GM18502 (cell line): ENCODE measurements at regions not wholly inside any gene's neighbourhood (a gene's known extent, or its start where the extent isn't known, plus 50 kb on each side); places are given as distances from the start of the nearest gene placed in this dataset.

Experiments used
- ATAC-seq: cut with Tn5 transposase; IDR thresholded peaks from one replicate; pipeline ENCODE4 v1.9.1; 2021; ENCODE audit warnings: mild to moderate bottlenecking; ENCODE audit not compliant: unreplicated experiment, poor library complexity

- no peak for ATAC-seq
These were observed 124.2 kb upstream of the HNRNPU start for GRCh38 chr1:244988521-244988920.

DNA sequence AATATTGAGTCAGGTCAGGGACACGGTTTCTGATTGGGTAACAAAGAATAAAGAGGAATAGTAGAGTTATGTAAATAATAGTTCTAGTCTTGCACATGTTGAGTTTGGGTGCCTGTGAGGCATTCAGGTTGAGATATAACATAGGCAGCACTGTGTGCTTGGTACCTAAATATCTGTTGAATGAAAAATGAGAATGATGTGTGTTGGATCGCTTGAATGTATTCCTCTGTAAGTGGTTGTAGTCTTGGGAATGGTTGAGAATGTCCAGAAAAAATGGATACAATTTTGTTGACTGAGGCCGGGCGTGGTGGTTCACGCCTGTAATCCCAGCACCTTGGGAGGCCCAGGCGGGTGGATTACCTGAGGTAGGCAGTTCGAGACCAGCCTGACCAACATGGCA, 116.3 kb upstream of the HNRNPU start:
- ATAC-seq, result no peak

DNA sequence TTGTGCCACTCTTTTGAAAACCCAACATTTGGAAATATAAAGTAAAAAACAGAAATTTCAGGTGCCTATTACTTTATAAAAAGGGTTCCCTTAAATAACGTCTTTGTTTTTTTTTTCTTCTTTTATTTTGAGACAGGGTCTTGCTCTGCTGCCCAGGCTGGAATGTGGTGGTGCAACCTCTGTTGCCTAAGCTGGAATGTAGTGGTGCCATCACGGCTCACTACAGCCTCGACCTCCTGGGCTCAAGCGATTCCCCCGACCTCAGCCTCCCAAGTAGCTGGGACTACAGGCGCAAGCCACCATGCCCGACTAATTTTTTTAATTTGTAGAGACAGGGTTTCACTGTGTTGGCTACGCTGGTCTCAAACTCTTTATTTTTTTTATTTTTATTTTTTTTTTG, 110.2 kb upstream of the HNRNPU start:
- ATAC-seq, result no peak

DNA sequence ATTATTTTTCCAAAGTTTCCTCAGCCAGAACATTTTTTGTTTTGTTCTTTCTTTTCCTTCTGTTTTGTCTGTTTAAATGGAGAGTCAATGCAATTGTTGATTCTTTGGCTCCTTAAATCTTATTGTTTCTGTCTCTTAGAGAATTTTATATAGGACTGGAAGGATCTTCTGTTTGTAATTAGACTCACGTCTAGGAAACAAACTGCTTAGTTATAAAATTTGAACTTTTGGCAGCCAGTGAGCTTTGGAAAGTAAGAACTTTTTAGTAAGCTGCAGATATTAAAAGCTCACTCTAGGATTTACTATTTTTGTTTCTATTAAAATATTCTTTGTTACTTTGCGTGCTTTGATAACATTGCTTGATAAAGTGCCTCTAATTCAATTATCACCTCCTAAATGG, 109.8 kb upstream of the HNRNPU start:
- ATAC-seq, result no peak

DNA sequence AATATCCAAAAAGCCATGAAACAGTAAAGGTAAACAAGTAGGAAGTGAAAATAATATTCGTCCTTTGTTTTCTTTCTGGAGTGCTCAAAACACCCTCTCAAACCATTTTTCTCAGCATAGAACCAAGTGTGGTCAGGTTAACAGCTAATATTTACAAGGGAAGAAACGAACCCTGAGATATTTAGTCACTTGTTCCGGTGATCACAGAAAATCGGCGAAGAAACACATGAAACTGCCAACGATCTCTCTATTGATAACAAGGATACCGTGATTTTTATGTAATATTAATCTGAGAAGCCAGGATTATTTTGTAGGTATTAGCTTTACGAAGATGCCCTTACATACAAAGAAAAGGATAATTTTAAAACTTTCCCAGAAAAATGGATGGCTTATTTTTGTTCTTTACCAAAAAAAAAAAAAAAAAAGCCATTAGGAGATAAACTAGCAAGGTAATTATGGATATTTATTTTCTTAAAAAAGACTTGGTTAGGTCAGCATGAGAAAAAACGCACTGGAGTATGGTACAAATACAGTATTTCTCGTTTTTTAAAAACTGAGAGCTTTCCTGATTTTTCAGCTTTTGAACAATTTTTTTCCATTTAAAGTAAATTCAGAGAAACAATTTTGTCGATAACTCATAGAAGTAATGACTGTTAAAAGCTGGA, 107.3 kb upstream of the HNRNPU start:
- ATAC-seq, result no peak

DNA sequence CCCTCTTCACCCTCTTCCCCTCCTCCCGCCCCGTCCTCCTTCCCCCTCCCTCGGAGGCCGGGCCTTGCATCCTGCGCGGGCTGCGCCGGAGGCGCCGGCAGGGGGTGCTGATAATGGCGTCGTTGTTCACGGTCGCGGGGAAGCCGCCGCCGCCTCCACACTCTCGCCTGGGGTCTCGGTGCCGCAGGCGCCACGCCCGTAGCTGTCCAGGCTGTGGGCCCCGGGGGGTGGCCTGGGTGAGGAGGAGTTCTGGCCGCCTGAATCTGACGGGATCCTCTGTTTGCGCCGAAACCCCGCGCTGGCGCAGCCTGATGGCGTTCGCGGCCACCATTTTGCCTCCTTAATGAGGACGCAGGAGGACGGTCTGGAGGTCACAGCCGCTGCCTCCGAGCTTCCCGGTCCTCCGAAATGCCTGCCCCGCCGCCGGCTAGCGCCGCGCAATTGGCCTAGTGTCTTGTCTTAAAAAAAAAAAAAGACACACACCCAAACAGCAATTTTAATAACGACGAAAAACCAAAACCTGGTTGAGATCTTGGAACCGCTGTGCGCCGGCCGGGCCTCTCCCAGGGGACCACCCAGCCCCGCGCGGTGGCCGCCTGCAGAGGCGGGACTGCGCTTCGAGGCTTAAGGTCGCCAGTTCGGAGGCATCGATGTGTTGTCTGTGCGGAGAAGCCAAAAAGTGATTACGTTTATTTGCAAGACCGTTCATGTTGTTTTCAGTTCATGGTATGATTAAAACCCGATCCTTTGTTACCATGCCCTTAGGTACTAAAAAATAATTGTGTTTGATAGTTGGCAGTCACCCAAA, 106.6 kb upstream of the HNRNPU start:
- peak; percentile 71 for ATAC-seq

- ATAC-seq, result peak; percentile 70
These were observed 105.9 kb upstream of the HNRNPU start for GRCh38 chr1:244970236-244970743.

DNA sequence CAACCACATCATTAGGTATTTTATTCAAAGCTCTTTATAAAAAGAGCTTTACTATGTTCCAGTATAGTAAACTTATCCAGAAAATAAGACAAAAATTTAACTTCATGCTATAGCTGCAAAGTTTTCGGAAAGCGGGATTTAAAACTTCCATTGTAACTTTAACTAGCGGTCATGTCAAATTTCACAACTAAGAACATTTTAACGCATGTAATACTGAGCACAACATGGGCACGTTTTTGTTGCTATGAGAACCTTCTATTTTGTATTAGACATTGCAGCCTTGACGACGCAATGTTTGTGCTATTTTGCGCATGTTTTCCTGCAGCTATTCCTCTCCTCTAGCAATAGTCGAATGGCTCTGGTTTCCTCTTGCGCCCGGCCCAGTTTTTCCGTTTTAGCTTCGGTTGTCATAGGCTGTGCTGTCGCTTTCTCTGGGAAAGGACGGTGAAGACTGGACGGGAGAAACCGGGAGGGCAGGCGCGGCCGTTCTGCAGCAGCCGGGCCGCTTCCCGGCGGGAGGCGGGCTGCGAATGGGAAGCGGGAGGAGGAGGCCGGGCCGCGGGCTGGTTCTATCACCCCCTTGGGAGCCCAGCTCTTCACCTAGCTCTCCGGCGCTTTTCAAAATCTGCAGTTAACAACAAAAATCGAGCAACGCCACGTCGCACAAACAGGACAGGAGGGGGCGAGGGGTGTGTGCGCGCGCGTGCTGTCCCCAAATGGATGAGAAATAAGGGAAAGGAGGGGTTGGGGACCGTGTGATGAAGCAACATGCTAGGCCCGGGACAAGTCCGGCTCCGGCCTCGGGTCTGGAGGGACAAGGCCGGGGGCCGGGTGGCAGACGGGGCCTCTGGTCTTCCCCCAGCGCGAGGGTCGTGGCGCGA, 105.3 kb upstream of the HNRNPU start:
- ATAC-seq, result peak; percentile 31

DNA sequence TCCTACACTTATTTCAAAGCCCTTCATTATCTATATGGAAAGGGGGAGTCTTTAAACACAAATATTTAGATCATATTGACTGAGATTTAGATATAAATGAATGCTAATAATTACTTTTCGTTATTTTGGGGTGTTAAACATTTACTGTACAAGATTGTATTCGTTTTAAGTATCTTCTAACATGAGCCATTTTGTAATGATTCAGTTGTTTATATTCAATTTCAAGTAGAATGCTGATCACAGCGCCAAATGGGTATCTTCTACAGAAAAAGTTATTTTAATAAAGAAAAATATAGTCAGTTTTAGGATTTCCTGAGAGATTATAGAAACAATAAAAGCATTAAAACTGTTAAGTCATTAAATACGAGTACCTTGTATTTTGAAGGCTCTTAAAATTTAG, 104.5 kb upstream of the HNRNPU start:
- ATAC-seq, result no peak

DNA sequence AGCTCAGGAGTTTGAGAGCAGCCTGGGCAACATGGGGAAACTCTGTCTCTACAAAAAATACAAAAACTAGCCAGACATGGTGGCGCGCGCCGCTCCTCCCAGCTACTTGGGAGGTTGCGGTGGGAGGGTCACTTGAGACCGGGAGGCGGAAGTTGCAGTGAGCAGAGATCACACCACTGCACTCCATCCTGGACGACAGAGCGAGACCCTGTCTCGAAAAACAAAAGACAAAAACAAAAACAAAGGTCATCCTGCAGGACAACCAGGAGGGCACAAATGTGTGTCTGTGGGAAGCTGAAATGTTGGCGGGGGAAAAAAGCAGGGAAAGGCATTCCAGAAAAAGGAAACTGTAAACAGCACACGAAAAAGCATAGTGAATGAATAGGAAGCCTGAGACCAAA, 104.1 kb upstream of the HNRNPU start:
- ATAC-seq, result no peak

DNA sequence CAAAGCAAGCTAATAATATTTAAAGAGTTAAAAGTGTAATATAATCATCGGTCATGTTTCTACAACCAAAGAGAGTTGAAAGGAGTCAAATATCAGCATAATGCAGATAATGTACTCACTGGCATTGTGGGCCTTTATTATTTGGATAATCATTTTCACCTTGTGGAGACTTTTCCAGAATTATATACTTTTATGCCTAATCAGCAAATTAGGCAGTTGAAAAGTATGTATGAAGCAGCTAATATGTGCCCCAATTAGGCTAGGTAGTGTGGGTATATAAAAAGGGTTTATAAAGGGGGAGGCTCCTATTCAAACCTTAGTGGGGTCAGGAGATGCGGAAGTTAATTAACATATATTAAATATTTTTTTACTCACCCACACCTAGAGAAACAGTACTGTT, 102.8 kb upstream of the HNRNPU start:
- ATAC-seq, result no peak

DNA sequence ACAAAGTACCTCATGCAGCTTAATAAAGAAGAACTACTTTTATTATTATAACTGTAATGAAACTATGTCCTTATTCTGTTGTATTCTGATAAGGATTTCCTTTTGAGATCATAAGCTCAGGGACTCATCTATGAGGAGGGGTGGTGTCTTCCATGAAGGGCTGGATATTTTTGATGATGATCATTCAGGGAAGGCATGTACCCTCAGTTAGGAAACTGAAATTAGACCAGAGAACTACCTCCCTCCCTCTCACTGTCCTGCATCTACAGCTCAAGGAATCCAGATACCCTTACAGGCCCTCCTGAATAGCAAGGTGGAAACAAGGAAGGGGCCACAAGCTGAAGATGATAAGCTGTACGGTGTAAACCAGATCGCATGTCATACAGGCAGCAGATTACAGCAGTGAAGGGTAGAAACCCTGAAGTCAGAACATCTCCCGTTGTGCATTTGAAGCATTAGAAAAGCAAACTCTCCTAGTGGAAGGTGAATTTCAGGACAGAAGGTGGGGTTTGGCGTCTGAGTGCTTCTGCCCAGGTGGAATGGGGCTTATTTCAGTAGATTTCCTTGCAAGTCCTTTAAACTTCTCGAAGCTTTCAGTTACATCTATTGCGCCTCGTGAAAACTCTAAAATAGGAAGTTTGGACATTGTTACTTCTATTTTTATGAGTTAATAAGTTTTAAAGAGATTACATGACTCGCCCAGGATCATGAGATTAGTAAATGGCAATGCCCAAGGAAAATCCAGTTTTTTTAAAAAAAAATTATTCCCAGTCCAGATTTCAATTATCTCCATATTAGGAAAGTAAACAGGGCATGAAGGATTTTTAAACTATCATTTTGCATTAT, 101.1 kb upstream of the HNRNPU start:
- ATAC-seq, result no peak

GRCh38 chr1:244964112-244964971, 100.0 kb upstream of the HNRNPU start:
- ATAC-seq, result no peak

GRCh38 chr1:244963231-244963826, 99.0 kb upstream of the HNRNPU start:
- no peak for ATAC-seq

GRCh38 chr1:244962130-244962529, 97.8 kb upstream of the HNRNPU start:
- no peak for ATAC-seq

DNA sequence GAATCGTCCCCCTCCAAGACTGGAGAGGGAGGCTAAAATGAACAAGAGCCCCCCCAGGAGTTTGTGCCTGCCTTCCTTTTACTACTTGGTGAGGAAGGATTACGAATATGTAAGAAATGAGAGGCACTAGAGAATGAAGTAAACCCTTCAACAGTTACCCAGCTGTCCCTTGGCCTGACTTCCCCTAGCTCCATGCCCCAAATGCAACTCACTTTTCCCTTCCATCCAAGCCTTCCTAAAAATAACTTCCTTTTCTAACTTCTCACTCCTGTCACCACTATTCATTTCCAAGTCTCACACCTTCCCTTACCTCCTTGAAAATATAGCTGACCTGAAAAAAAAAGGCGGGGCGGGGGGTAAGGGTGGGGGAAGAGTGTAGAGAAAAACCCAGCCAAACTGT, 96.6 kb upstream of the HNRNPU start:
- ATAC-seq, result no peak

GRCh38 chr1:244958593-244958992, 94.2 kb upstream of the HNRNPU start:
- no peak for ATAC-seq

- ATAC-seq, result no peak
These were observed 93.2 kb upstream of the HNRNPU start for GRCh38 chr1:244957525-244957924.

GRCh38 chr1:244957122-244957521, 92.8 kb upstream of the HNRNPU start:
- no peak for ATAC-seq
